K562 (cell line): ENCODE measurements at regions not wholly inside any gene's neighbourhood (a gene's known extent, or its start where the extent isn't known, plus 50 kb on each side); places are given as distances from the start of the nearest gene placed in this dataset.

ENCODE experiments used
- ATAC-seq: fragments of 200-7000 bp; cut with Tn5 transposase; 3 replicates; pipeline ENCODE4 v1.9.1; 2020; ENCODE audit warnings: moderate library complexity
- BruUV-seq: library from RNA; stranded (reverse); fragments of 400-500 nt; replicated peaks from 2 replicates; lab custom pipeline; 2021; lab: Mats Ljungman, UMichigan
- CTCF ChIA-PET: fragments of 300-600 bp; formaldehyde crosslinking; extraction: SDS; loops from one replicate; lab custom pipeline; 2021; ENCODE audit warnings: low intra/inter-chr PET ratio; lab: Yijun Ruan, JAX
- POLR2A ChIA-PET: fragments of 300-600, 350-650 bp; sonication (Branson Sonifier 250); formaldehyde crosslinking; extraction: SDS; loops from one replicate; lab custom pipeline; 2021; ENCODE audit warnings: antibody characterized with exemption, inconsistent platforms; lab: Yijun Ruan, JAX
- DNase-seq, 4 experiments: peaks; one replicate each; pipeline versions ENCODE4 v3.0.0 to v3.0.0-alpha.2; 2011 to 2018; ENCODE audit warnings: low spot score in 3 of 4, mixed read lengths in 3 of 4; ENCODE audit errors: extremely low read depth in 1 of 4
- FAIRE-seq: peaks from 2 replicates; lab custom pipeline; 2011; peaks lifted over from hg19 to GRCh38; lab: Jason Lieb, UNC
- H2AFZ ChIP-seq: 2 replicates; pipeline ENCODE4 v1.6.0; 2011; ENCODE audit warnings: low read depth, low read length, control low read depth, inconsistent platforms
- H3K27ac ChIP-seq: fragments of 200-600 bp; 3 replicates; pipeline ENCODE4 v1.8.0; 2011; ENCODE audit warnings: low read depth, mild to moderate bottlenecking, control low read depth, inconsistent platforms, low read length, moderate library complexity, mixed read lengths; ENCODE audit errors: extremely low read depth
- H3K27me3 ChIP-seq, 2 experiments: fragments of 300-600 bp in 1 of 2; 2 replicates in 1 of 2; 3 replicates in 1 of 2; pipeline versions ENCODE4 v1.6.0 to v1.8.0; 2011; ENCODE audit warnings: inconsistent platforms in 2 of 2, low read length in 2 of 2, mild to moderate bottlenecking in 1 of 2, mixed read lengths in 1 of 2, moderate library complexity in 1 of 2; ENCODE audit not compliant: control insufficient read depth in 2 of 2, insufficient read depth in 2 of 2
- H3K36me3 ChIP-seq: fragments of 300-600 bp; 3 replicates; pipeline ENCODE4 v1.8.0; 2011; ENCODE audit warnings: mild to moderate bottlenecking, low read length, inconsistent platforms; ENCODE audit not compliant: control insufficient read depth, insufficient read depth
- H3K4me1 ChIP-seq, 2 experiments: fragments of 200-600 bp in 1 of 2; replicated peaks in 1 of 2; 2 replicates in 1 of 2; 3 replicates in 1 of 2; pipeline versions ENCODE4 v1.5.1 to v1.8.0; 2011; ENCODE audit warnings: inconsistent platforms in 2 of 2, low read length in 2 of 2, mild to moderate bottlenecking in 1 of 2, mixed read lengths in 1 of 2, moderate library complexity in 1 of 2; ENCODE audit not compliant: control insufficient read depth in 2 of 2, insufficient read depth in 2 of 2
- H3K4me2 ChIP-seq: 2 replicates; pipeline ENCODE4 v1.6.1; 2011; ENCODE audit warnings: low read length, control low read depth, inconsistent platforms, mixed read lengths; ENCODE audit not compliant: insufficient read depth
- H3K4me3 ChIP-seq: fragments of 200-600 bp; sonication (generic), shearing (Covaris generic); 2 replicates; pipeline ENCODE4 v1.5.1; 2016; ENCODE audit warnings: control low read depth, inconsistent platforms
- H3K79me2 ChIP-seq: fragments of 200-600 bp; 3 replicates; pipeline ENCODE4 v1.8.0; 2011; ENCODE audit warnings: low read length, inconsistent platforms; ENCODE audit not compliant: control insufficient read depth, insufficient read depth
- H3K9ac ChIP-seq, 2 experiments: 2 replicates each; pipeline versions ENCODE4 v1.6.0 to v1.6.1; 2011; ENCODE audit warnings: low read depth in 2 of 2, low read length in 2 of 2, control low read depth in 1 of 2, inconsistent platforms in 1 of 2, mild to moderate bottlenecking in 1 of 2, mixed read lengths in 1 of 2; ENCODE audit not compliant: insufficient read depth in 1 of 2
- H3K9me1 ChIP-seq: one replicate; pipeline ENCODE4 v1.6.0; 2011; ENCODE audit warnings: inconsistent platforms, mild to moderate bottlenecking, low read length, moderate library complexity; ENCODE audit not compliant: control insufficient read depth, insufficient read depth
- H3K9me3 ChIP-seq: replicated peaks from 2 replicates; pipeline ENCODE4 v1.5.1; 2011; ENCODE audit warnings: low read depth, low read length, inconsistent platforms; ENCODE audit not compliant: control insufficient read depth, insufficient read depth
- H4K20me1 ChIP-seq: replicated peaks from 2 replicates; pipeline ENCODE4 v1.6.1; 2011; ENCODE audit warnings: low read length, inconsistent platforms, mixed read lengths; ENCODE audit not compliant: control insufficient read depth, insufficient read depth
- DIDO1 ChIP-seq: fragments of 450-650 bp; IDR thresholded peaks from 2 replicates; pipeline ENCODE4 v1.6.1; 2016; ENCODE audit warnings: low read depth, missing biosample characterization, missing genetic modification characterization
- FOXM1 ChIP-seq, 2 experiments: fragments of 450-650 bp in 1 of 2; sonication (generic) in 1 of 2; formaldehyde crosslinking in 1 of 2; IDR thresholded peaks; 2 replicates each; pipeline versions ENCODE4 v1.6.1 to v1.9.0; 2017 to 2022; ENCODE audit warnings: low read depth in 2 of 2, mild to moderate bottlenecking in 2 of 2, missing genetic modification reagents in 1 of 2, moderate library complexity in 1 of 2
- GATA2 ChIP-seq: sonication (generic); formaldehyde crosslinking; IDR thresholded peaks from 2 replicates; pipeline ENCODE4 v1.4.0; 2020; ENCODE audit warnings: mild to moderate bottlenecking, missing genetic modification reagents
- HNRNPL ChIP-seq: fragments of 200-400 bp; formaldehyde crosslinking; IDR thresholded peaks from 2 replicates; pipeline ENCODE4 v1.6.1; 2017; ENCODE audit warnings: low read depth, mild to moderate bottlenecking, low read length
- KAT8 ChIP-seq: fragments of 450-650 bp; IDR thresholded peaks from 2 replicates; pipeline ENCODE4 v1.6.1; 2016; ENCODE audit warnings: low read depth, mild to moderate bottlenecking
- MED1 ChIP-seq: sonication (generic); formaldehyde crosslinking; IDR thresholded peaks from 2 replicates; pipeline ENCODE4 v1.8.1; 2023; ENCODE audit warnings: missing genetic modification reagents, borderline replicate concordance
- MEF2D ChIP-seq: conservative IDR thresholded peaks from 2 replicates; pipeline ENCODE4 v1.6.1; 2016; ENCODE audit warnings: low read depth, missing genetic modification characterization, missing compliant biosample characterization
- MYC ChIP-seq, 2 experiments: fragments of 250-450 bp in 1 of 2; sonication (Bioruptor Pico) in 1 of 2; IDR thresholded peaks; 2 replicates each; pipeline versions ENCODE4 v1.5.1 to v1.6.1; 2012 to 2021; ENCODE audit warnings: low read depth in 2 of 2, borderline replicate concordance in 1 of 2, improper control_type of control experiment in 1 of 2, low read length in 1 of 2, mild to moderate bottlenecking in 1 of 2, moderate library complexity in 1 of 2
- NFXL1 ChIP-seq: fragments of 450-650 bp; formaldehyde crosslinking; IDR thresholded peaks from 2 replicates; pipeline ENCODE4 v1.4.0; 2021; ENCODE audit warnings: mild to moderate bottlenecking
- RBM25 ChIP-seq: fragments of 200-400 bp; formaldehyde crosslinking; IDR thresholded peaks from 2 replicates; pipeline ENCODE4 v1.6.1; 2018; ENCODE audit warnings: low read length, low read depth, moderate library complexity; ENCODE audit not compliant: severe bottlenecking
- TSC22D4 ChIP-seq: fragments of 450-650 bp; IDR thresholded peaks from 2 replicates; pipeline ENCODE4 v1.6.1; 2016; ENCODE audit warnings: missing genetic modification characterization, missing biosample characterization, control low read depth
- ZBTB7A ChIP-seq: IDR thresholded peaks from 2 replicates; pipeline ENCODE4 v1.6.1; 2011; ENCODE audit warnings: low read depth, mild to moderate bottlenecking, low read length, moderate library complexity, borderline replicate concordance; ENCODE audit not compliant: control insufficient read depth
- ZBTB8A ChIP-seq: fragments of 450-650 bp; IDR thresholded peaks from 2 replicates; pipeline ENCODE4 v1.6.1; 2018; ENCODE audit warnings: mild to moderate bottlenecking, moderate library complexity; ENCODE audit not compliant: partially characterized antibody
- ZNF212 ChIP-seq: fragments of 450-650 bp; formaldehyde crosslinking; IDR thresholded peaks from 2 replicates; pipeline ENCODE4 v1.4.0; 2020; ENCODE audit warnings: mild to moderate bottlenecking
- ZNF696 ChIP-seq: fragments of 250-450 bp; sonication (Bioruptor Pico); conservative IDR thresholded peaks from 2 replicates; pipeline ENCODE4 v1.4.0; 2020; ENCODE audit warnings: mild to moderate bottlenecking, moderate library complexity
- WGBS: fragments of 100-300 bp; shearing (Covaris generic); methylation state at CpG from one replicate; pipeline ENCODE4 v1.1.6; 2016; ENCODE audit warnings: low coverage, mixed read lengths; ENCODE audit not compliant: insufficient coverage; ENCODE audit errors: missing lambda C conversion rate; 5-methylcytosine and 5-hydroxymethylcytosine counted together
- in situ Hi-C: fragments of 300-500 bp; cut with MboI; formaldehyde crosslinking; loops from 4 replicates; pipeline ENCODE4 v1.15.0; 2018; ENCODE audit warnings: inconsistent platforms, mixed read lengths
- intact Hi-C: fragments of 100-400 bp; cut with micrococcal nuclease; formaldehyde crosslinking; loops from 2 replicates; pipeline ENCODE4 v1.14.2; 2022
- TF ChIP-seq, protein P1 (sequence below): fragments of 250-450 bp; sonication (Bioruptor Pico); IDR thresholded peaks from 2 replicates; pipeline ENCODE4 v1.5.0; 2020; ENCODE audit warnings: mild to moderate bottlenecking, borderline replicate concordance
- TF ChIP-seq, protein P2 (sequence below): fragments of 250-450 bp; sonication (Bioruptor Pico); IDR thresholded peaks from 2 replicates; pipeline ENCODE4 v1.4.0; 2020; ENCODE audit warnings: mild to moderate bottlenecking, moderate library complexity

DNA sequence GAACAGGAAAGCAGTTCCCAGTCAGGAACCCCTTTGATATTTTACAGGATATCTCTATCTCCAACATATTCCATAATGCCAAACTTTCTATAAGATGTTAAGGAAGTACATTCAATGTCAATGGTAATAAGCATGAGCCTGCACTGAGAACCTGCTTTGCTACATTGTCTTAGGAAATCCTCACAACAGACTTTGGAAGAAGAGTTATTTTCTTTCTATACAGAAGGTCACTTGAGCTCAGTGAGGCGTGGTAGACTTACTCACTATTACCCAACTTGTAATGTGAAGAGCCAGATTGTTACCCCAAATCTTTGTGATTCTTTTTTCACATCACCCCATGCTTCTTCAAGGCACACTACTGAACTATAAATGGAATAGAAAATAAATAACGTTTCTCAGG is 435.9 kb downstream of the DNAH5 start (continued):
- TF ChIP-seq MEF2D (no peak), RBM25 (no peak), ZBTB8A (no peak)

DNA sequence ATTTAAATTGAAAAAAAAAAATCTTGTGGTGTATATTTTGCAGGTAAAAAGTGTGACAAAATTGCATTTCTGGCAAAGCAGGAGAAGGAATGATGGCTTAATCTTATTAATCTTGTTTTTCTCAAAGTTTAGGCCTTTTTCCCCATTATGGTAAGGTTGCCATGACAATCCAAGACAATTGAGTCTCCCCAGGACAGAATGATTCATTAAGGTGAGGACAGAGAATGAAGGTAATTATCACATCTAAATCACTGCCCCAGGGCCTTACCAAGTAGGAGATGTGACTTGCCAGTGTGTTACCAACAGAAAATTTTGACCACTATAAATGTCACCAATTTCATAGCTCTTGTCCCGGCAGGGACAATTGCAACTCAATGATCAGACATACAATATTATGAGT is 439.2 kb downstream of the DNAH5 start:
- 5% methylated on average over 1 of the region's 1 CpG for WGBS
- FAIRE-seq, result no peak
- no peak for TF ChIP-seq DIDO1 (tag)
- TF ChIP-seq GATA2, result no peak
- TF ChIP-seq, protein P1, sequence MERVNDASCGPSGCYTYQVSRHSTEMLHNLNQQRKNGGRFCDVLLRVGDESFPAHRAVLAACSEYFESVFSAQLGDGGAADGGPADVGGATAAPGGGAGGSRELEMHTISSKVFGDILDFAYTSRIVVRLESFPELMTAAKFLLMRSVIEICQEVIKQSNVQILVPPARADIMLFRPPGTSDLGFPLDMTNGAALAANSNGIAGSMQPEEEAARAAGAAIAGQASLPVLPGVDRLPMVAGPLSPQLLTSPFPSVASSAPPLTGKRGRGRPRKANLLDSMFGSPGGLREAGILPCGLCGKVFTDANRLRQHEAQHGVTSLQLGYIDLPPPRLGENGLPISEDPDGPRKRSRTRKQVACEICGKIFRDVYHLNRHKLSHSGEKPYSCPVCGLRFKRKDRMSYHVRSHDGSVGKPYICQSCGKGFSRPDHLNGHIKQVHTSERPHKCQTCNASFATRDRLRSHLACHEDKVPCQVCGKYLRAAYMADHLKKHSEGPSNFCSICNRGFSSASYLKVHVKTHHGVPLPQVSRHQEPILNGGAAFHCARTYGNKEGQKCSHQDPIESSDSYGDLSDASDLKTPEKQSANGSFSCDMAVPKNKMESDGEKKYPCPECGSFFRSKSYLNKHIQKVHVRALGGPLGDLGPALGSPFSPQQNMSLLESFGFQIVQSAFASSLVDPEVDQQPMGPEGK (CRISPR knock-in tag), result no peak
- no peak for TF ChIP-seq MED1 (CRISPR knock-in tag)
- TF ChIP-seq ZNF696 (CRISPR knock-in tag), result no peak
- TF ChIP-seq FOXM1 (IDR thresholded peaks at IDR 0.05; ENCODE audit: low read depth), result no peak
- TF ChIP-seq FOXM1 (CRISPR knock-in tag; IDR thresholded peaks at IDR 0.05; ENCODE audit: low read depth), result no peak
- TF ChIP-seq, protein P2, sequence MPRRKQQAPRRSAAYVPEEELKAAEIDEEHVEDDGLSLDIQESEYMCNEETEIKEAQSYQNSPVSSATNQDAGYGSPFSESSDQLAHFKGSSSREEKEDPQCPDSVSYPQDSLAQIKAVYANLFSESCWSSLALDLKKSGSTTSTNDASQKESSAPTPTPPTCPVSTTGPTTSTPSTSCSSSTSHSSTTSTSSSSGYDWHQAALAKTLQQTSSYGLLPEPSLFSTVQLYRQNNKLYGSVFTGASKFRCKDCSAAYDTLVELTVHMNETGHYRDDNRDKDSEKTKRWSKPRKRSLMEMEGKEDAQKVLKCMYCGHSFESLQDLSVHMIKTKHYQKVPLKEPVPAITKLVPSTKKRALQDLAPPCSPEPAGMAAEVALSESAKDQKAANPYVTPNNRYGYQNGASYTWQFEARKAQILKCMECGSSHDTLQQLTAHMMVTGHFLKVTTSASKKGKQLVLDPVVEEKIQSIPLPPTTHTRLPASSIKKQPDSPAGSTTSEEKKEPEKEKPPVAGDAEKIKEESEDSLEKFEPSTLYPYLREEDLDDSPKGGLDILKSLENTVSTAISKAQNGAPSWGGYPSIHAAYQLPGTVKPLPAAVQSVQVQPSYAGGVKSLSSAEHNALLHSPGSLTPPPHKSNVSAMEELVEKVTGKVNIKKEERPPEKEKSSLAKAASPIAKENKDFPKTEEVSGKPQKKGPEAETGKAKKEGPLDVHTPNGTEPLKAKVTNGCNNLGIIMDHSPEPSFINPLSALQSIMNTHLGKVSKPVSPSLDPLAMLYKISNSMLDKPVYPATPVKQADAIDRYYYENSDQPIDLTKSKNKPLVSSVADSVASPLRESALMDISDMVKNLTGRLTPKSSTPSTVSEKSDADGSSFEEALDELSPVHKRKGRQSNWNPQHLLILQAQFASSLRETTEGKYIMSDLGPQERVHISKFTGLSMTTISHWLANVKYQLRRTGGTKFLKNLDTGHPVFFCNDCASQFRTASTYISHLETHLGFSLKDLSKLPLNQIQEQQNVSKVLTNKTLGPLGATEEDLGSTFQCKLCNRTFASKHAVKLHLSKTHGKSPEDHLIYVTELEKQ, result no peak
- TF ChIP-seq KAT8, result no peak
- TF ChIP-seq MYC (IDR thresholded peaks at IDR 0.05; ENCODE audit: low read depth, low read length), result no peak
- TF ChIP-seq MYC (CRISPR knock-in tag; IDR thresholded peaks at IDR 0.05; ENCODE audit: borderline replicate concordance, low read depth), result no peak
- no peak for TF ChIP-seq HNRNPL
- TF ChIP-seq NFXL1 (CRISPR knock-in tag), result no peak
- TF ChIP-seq TSC22D4 (tag), result no peak
- no peak for TF ChIP-seq ZBTB7A
- TF ChIP-seq ZNF212 (CRISPR knock-in tag), result no peak

More for the DNA sequence above, 439.2 kb downstream of the DNAH5 start:
- BruUV-seq, result no TSS peak
- ATAC-seq (no peak), DNase-seq (no peak)
- no peak overlapping the region for H3K27ac ChIP-seq
- H4K20me1 ChIP-seq, result no peaks in the 10 kb centered on the region
- H3K9me3 ChIP-seq, result no peaks in the 10 kb centered on the region; the same call in 1 of the 2 replicates
- no peaks in the 10 kb centered on the region for H3K36me3 ChIP-seq
- CTCF ChIA-PET, result no interaction called here
- H3K9me1 ChIP-seq, result no peaks in the 10 kb centered on the region
- intact Hi-C loops, result no loop called here
- H3K9ac ChIP-seq, result no peak overlapping the region
- POLR2A ChIA-PET, result interaction anchor here (0.6 kb wide), 1 partner anchor 24 kb away, joined by 4 read pairs; no protein-coding TSS in a partner anchor
- in situ Hi-C loops, result no loop called here
- no peaks in the 10 kb centered on the region for H3K27me3 ChIP-seq
- H2AFZ ChIP-seq, result no peak overlapping the region
- H3K4me3 ChIP-seq, result no peak overlapping the region
- H3K79me2 ChIP-seq, result no peaks in the 10 kb centered on the region
- no peaks in the 10 kb centered on the region for H3K4me1 ChIP-seq
- H3K4me2 ChIP-seq, result no peak overlapping the region
